ENCODE measurements at regions not wholly inside any gene's neighbourhood (a gene's known extent, or its start where the extent isn't known, plus 50 kb on each side); places are given as distances from the start of the nearest gene placed in this dataset.

DNA sequence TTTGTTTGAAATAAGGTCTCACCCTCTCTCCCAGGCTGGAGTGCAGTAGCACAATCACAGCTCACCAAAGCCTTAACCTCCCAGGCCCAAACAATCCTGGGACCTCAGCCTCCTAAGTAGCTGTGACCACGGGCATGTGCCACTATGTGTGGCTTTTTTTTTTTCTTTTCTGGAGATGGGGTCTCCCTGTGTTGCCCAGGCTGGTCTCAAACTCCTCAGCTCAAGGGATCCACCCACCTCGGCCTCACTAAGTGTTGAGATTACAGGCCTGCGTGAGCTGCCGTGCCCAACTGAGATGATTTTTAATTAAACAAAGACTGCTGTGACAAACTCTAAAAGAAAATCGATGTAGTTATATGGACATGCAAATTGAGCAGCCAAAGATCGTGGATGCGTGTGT, 768.4 kb upstream of the ADGRL2 start:
- ChIA-PET POLR2A (no interaction called here), CTCF (no interaction called here)
- Mint-ChIP-seq H3K4me3 (no peak overlapping the region), H3K9me3 (peaks cover 10% of the 10 kb centered on the region), H3K27me3 (no peaks in the 10 kb centered on the region), H3K4me1 (ENCODE audit: low read depth) (no peaks in the 10 kb centered on the region), H3K27ac (no peak overlapping the region), H3K36me3 (ENCODE audit: low read depth) (no peaks in the 10 kb centered on the region)
- intact Hi-C loops (cut with DNase I, micrococcal nuclease): no loop called here
- ATAC-seq (ENCODE audit: poor library complexity) (no peak), DNase-seq (no peak)
- Histone ChIP-seq H3K36me3 (ENCODE audit: insufficient read depth, low read length) (no peaks in the 10 kb centered on the region), H3K27ac (ENCODE audit: low read depth in 1 of 2, low read length in 2 of 2) (no peak overlapping the region), H3K9me3 (ENCODE audit: control insufficient read depth in 1 of 2, insufficient read depth in 1 of 2, low read length in 2 of 2) (no peaks in the 10 kb centered on the region), H3K27me3 (ENCODE audit: control insufficient read depth in 1 of 2, insufficient read depth in 2 of 2, low read length in 2 of 2) (no peaks in the 10 kb centered on the region), H3K4me1 (ENCODE audit: insufficient read depth, low read length) (no peaks in the 10 kb centered on the region), H3K4me3 (ENCODE audit: low read length) (no peak overlapping the region)
- TF ChIP-seq, protein P1, sequence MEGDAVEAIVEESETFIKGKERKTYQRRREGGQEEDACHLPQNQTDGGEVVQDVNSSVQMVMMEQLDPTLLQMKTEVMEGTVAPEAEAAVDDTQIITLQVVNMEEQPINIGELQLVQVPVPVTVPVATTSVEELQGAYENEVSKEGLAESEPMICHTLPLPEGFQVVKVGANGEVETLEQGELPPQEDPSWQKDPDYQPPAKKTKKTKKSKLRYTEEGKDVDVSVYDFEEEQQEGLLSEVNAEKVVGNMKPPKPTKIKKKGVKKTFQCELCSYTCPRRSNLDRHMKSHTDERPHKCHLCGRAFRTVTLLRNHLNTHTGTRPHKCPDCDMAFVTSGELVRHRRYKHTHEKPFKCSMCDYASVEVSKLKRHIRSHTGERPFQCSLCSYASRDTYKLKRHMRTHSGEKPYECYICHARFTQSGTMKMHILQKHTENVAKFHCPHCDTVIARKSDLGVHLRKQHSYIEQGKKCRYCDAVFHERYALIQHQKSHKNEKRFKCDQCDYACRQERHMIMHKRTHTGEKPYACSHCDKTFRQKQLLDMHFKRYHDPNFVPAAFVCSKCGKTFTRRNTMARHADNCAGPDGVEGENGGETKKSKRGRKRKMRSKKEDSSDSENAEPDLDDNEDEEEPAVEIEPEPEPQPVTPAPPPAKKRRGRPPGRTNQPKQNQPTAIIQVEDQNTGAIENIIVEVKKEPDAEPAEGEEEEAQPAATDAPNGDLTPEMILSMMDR (IDR thresholded peaks at IDR 0.05): no peak

DNA sequence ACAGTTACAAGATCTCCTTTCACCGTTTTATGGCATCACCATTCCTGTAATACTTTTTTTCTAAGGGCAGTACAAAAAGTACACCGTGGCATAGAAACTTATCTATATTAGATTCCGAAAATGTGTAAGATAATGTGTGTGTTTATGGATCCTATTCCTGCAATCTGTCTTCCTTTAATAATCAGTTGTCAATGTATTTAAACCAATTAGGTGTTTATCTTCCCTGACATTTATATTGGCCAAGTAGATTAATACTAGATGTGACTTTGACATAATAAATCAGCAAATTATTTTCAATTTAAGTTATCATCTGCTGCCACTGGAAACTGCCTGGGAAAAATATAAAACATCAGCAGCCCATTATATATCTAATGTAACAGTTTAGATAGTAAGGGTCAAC, 770.3 kb upstream of the ADGRL2 start:
- no peak overlapping the region for H3K27ac ChIP-seq (ENCODE audit: low read depth in 1 of 2, low read length in 2 of 2)
- ChIA-PET POLR2A (no interaction called here), CTCF (no interaction called here)
- no peaks in the 10 kb centered on the region for H3K4me1 Mint-ChIP-seq (ENCODE audit: low read depth)
- TF ChIP-seq, protein P1 (IDR thresholded peaks at IDR 0.05): no peak
- no peaks in the 10 kb centered on the region for H3K27me3 Mint-ChIP-seq
- H3K4me1 ChIP-seq (ENCODE audit: insufficient read depth, low read length): no peaks in the 10 kb centered on the region
- H3K4me3 ChIP-seq (ENCODE audit: low read length): no peak overlapping the region
- no peaks in the 10 kb centered on the region for H3K36me3 Mint-ChIP-seq (ENCODE audit: low read depth)
- H3K9me3 Mint-ChIP-seq: peaks cover 7% of the 10 kb centered on the region
- no peak overlapping the region for H3K27ac Mint-ChIP-seq
- no peaks in the 10 kb centered on the region for H3K9me3 ChIP-seq (ENCODE audit: control insufficient read depth in 1 of 2, insufficient read depth in 1 of 2, low read length in 2 of 2)
- no peaks in the 10 kb centered on the region for H3K36me3 ChIP-seq (ENCODE audit: insufficient read depth, low read length)
- intact Hi-C loops (cut with DNase I, micrococcal nuclease): no loop called here
- DNase-seq: no peak
- ATAC-seq (ENCODE audit: poor library complexity): no peak
- H3K4me3 Mint-ChIP-seq: no peak overlapping the region
- no peaks in the 10 kb centered on the region for H3K27me3 ChIP-seq (ENCODE audit: control insufficient read depth in 1 of 2, insufficient read depth in 2 of 2, low read length in 2 of 2)

DNA sequence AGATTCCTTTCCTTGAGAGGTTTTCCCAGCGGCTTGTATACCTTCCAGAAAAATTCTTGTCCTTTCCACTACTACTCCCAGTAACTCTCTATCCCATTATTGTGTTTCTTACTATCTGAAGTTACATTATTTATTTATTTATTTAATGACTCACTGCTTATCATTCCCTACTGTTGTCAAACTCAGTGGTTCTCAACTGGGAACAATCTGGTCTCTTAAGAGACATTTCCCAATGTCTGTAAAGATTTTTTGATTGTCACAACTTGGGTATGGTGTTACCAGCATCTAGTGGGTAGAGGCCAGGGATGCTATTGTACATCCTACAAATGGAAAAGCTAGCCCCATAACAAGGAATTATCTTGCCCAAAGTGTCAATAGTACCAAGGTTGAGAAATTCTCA, 771.5 kb upstream of the ADGRL2 start:
- H3K27ac ChIP-seq (ENCODE audit: low read depth in 1 of 2, low read length in 2 of 2): no peak overlapping the region
- TF ChIP-seq, protein P1 (IDR thresholded peaks at IDR 0.05): no peak
- no peaks in the 10 kb centered on the region for H3K27me3 ChIP-seq (ENCODE audit: control insufficient read depth in 1 of 2, insufficient read depth in 2 of 2, low read length in 2 of 2)
- ChIA-PET POLR2A (no interaction called here), CTCF (no interaction called here)
- no peaks in the 10 kb centered on the region for H3K4me1 ChIP-seq (ENCODE audit: insufficient read depth, low read length)
- H3K4me3 ChIP-seq (ENCODE audit: low read length): no peak overlapping the region
- H3K27ac Mint-ChIP-seq: no peak overlapping the region
- H3K27me3 Mint-ChIP-seq: no peaks in the 10 kb centered on the region
- H3K9me3 ChIP-seq (ENCODE audit: control insufficient read depth in 1 of 2, insufficient read depth in 1 of 2, low read length in 2 of 2): no peaks in the 10 kb centered on the region
- DNase-seq: no peak
- H3K9me3 Mint-ChIP-seq: peaks cover 3% of the 10 kb centered on the region
- no peaks in the 10 kb centered on the region for H3K36me3 Mint-ChIP-seq (ENCODE audit: low read depth)
- H3K36me3 ChIP-seq (ENCODE audit: insufficient read depth, low read length): no peaks in the 10 kb centered on the region
- H3K4me3 Mint-ChIP-seq: no peak overlapping the region
- intact Hi-C loops (cut with DNase I, micrococcal nuclease): no loop called here
- H3K4me1 Mint-ChIP-seq (ENCODE audit: low read depth): no peaks in the 10 kb centered on the region
- no peak for ATAC-seq (ENCODE audit: poor library complexity)
